Smooth muscle cell (in vitro differentiated cells): ENCODE measurements at regions not wholly inside any gene's neighbourhood (a gene's known extent, or its start where the extent isn't known, plus 50 kb on each side); places are given as distances from the start of the nearest gene placed in this dataset.

Experiments used
- DNase-seq: peaks from one replicate; lab custom pipeline; 2025; ENCODE audit not compliant: unreplicated experiment; lab: John Stamatoyannopoulos, UW
- H2AFZ ChIP-seq: fragments of 200-600 bp; sonication (generic); 2 replicates; pipeline ENCODE4 v1.6.0; 2016; ENCODE audit warnings: antibody characterized with exemption, low read depth, mild to moderate bottlenecking
- H3F3A ChIP-seq: fragments of 200-600 bp; sonication (generic); 2 replicates; pipeline ENCODE4 v1.6.0; 2017; ENCODE audit warnings: antibody characterized with exemption, low read depth
- H3K27ac ChIP-seq: fragments of 200-600 bp; sonication (generic); 2 replicates; pipeline ENCODE4 v1.5.1; 2016; ENCODE audit warnings: low read depth, mild to moderate bottlenecking
- H3K27me3 ChIP-seq: fragments of 200-600 bp; sonication (generic); 2 replicates; pipeline ENCODE4 v1.6.1; 2016; ENCODE audit warnings: low read depth, mild to moderate bottlenecking
- H3K36me3 ChIP-seq: fragments of 200-600 bp; sonication (generic); 2 replicates; pipeline ENCODE4 v1.5.1; 2016; ENCODE audit warnings: low read depth
- H3K4me1 ChIP-seq: fragments of 200-600 bp; sonication (generic); 2 replicates; pipeline ENCODE4 v1.5.1; 2016; ENCODE audit warnings: low read depth
- H3K4me2 ChIP-seq: fragments of 200-600 bp; sonication (generic); 2 replicates; pipeline ENCODE4 v1.6.0; 2016; ENCODE audit warnings: mild to moderate bottlenecking
- H3K4me3 ChIP-seq: fragments of 200-600 bp; sonication (generic); 2 replicates; pipeline ENCODE4 v1.5.1; 2016; ENCODE audit warnings: mild to moderate bottlenecking
- H3K79me2 ChIP-seq: fragments of 200-600 bp; sonication (generic); 2 replicates; pipeline ENCODE4 v1.6.0; 2016; ENCODE audit warnings: low read depth, mild to moderate bottlenecking
- H3K9ac ChIP-seq: fragments of 200-600 bp; sonication (generic); 2 replicates; pipeline ENCODE4 v1.6.0; 2016; ENCODE audit warnings: low read depth
- H3K9me3 ChIP-seq: fragments of 200-600 bp; sonication (generic); replicated peaks from 2 replicates; pipeline ENCODE4 v1.5.1; 2016; ENCODE audit warnings: low read depth
- H4K20me1 ChIP-seq: fragments of 200-600 bp; sonication (generic); 2 replicates; pipeline ENCODE4 v1.6.0; 2016; ENCODE audit warnings: low read depth
- CTCF ChIP-seq: fragments of 200-600 bp; sonication (generic); IDR thresholded peaks from 2 replicates; pipeline ENCODE4 v1.5.1; 2017; ENCODE audit warnings: borderline replicate concordance, mild to moderate bottlenecking, antibody characterized with exemption; ENCODE audit not compliant: insufficient read depth, poor library complexity, severe bottlenecking
- WGBS: methylation state at CpG from one replicate; pipeline ENCODE4 v1.1.7; 2016; ENCODE audit warnings: low lambda C conversion rate; 5-methylcytosine and 5-hydroxymethylcytosine counted together

GRCh38 chr20:40811004-40811403, 122.0 kb upstream of the MAFB start:
- Histone ChIP-seq H3K4me1 (no peaks in the 10 kb centered on the region), H3K79me2 (no peaks in the 10 kb centered on the region), H3K9ac (no peak overlapping the region), H3F3A (no peaks in the 10 kb centered on the region), H3K27me3 (peaks cover 11% of the 10 kb centered on the region), H4K20me1 (no peaks in the 10 kb centered on the region), H3K4me3 (no peak overlapping the region), H3K36me3 (no peaks in the 10 kb centered on the region), H3K27ac (no peak overlapping the region), H2AFZ (no peak overlapping the region), H3K4me2 (no peak overlapping the region), H3K9me3 (no peaks in the 10 kb centered on the region)
- DNase-seq = no peak
- WGBS = 85% methylated on average over 4 of the region's 4 CpGs
- no peak for TF ChIP-seq CTCF

- Histone ChIP-seq H3F3A (no peaks in the 10 kb centered on the region), H3K36me3 (no peaks in the 10 kb centered on the region), H2AFZ (no peak overlapping the region), H4K20me1 (no peaks in the 10 kb centered on the region), H3K9me3 (no peaks in the 10 kb centered on the region), H3K27ac (no peak overlapping the region), H3K4me1 (no peaks in the 10 kb centered on the region), H3K79me2 (no peaks in the 10 kb centered on the region), H3K9ac (no peak overlapping the region), H3K4me2 (no peak overlapping the region), H3K4me3 (no peak overlapping the region), H3K27me3 (peaks cover 8% of the 10 kb centered on the region)
- no peak for TF ChIP-seq CTCF
- 78% methylated on average over 8 of the region's 8 CpGs for WGBS
- no peak for DNase-seq
Measured at GRCh38 chr20:40811660-40812414, 122.8 kb upstream of the MAFB start.

- Histone ChIP-seq H4K20me1 (no peaks in the 10 kb centered on the region), H3K4me2 (no peak overlapping the region), H3K79me2 (no peaks in the 10 kb centered on the region), H3K9me3 (no peaks in the 10 kb centered on the region), H3F3A (no peaks in the 10 kb centered on the region), H3K4me3 (no peak overlapping the region), H3K27ac (no peak overlapping the region), H3K27me3 (peaks cover 7% of the 10 kb centered on the region), H3K9ac (no peak overlapping the region), H3K36me3 (no peaks in the 10 kb centered on the region), H3K4me1 (no peaks in the 10 kb centered on the region), H2AFZ (no peak overlapping the region)
- no peak for DNase-seq
- 85% methylated on average over 7 of the region's 7 CpGs for WGBS
- no peak for TF ChIP-seq CTCF
Measured at GRCh38 chr20:40812415-40812925, 123.4 kb upstream of the MAFB start.

- Histone ChIP-seq H3K36me3 (no peaks in the 10 kb centered on the region), H3K79me2 (no peaks in the 10 kb centered on the region), H3K4me1 (no peaks in the 10 kb centered on the region), H4K20me1 (no peaks in the 10 kb centered on the region), H3K4me2 (no peak overlapping the region), H3F3A (no peaks in the 10 kb centered on the region), H2AFZ (no peak overlapping the region), H3K27ac (no peak overlapping the region), H3K9me3 (no peaks in the 10 kb centered on the region), H3K4me3 (no peak overlapping the region), H3K27me3 (peaks cover 1% of the 10 kb centered on the region), H3K9ac (no peak overlapping the region)
- no peak for TF ChIP-seq CTCF
- WGBS = 84% methylated on average over 5 of the region's 5 CpGs
- DNase-seq = no peak
Measured at GRCh38 chr20:40813029-40813431, 124.0 kb upstream of the MAFB start.
